ENCODE measurements at regions not wholly inside any gene's neighbourhood (a gene's known extent, or its start where the extent isn't known, plus 50 kb on each side); places are given as distances from the start of the nearest gene placed in this dataset.

- DNase-seq (no peak), ATAC-seq (ENCODE audit: poor library complexity) (no peak)
- H3K4me1 Mint-ChIP-seq (ENCODE audit: low read depth): no peaks in the 10 kb centered on the region
- H3K27me3 ChIP-seq (ENCODE audit: control insufficient read depth in 1 of 2, insufficient read depth in 2 of 2, low read length in 2 of 2): no peaks in the 10 kb centered on the region
- peaks cover 4% of the 10 kb centered on the region for H3K27me3 Mint-ChIP-seq
- no peak overlapping the region for H3K27ac Mint-ChIP-seq
- H3K9me3 Mint-ChIP-seq: no peaks in the 10 kb centered on the region
- no peak overlapping the region for H3K27ac ChIP-seq (ENCODE audit: low read depth in 1 of 2, low read length in 2 of 2)
- CTCF ChIA-PET: interaction anchor here (0.7 kb wide), 1 partner anchor 98 kb away, joined by 7 read pairs; no protein-coding TSS in a partner anchor
- no peaks in the 10 kb centered on the region for H3K4me1 ChIP-seq (ENCODE audit: insufficient read depth, low read length)
- H3K4me3 Mint-ChIP-seq: no peak overlapping the region
- H3K36me3 Mint-ChIP-seq (ENCODE audit: low read depth): no peaks in the 10 kb centered on the region
- H3K36me3 ChIP-seq (ENCODE audit: insufficient read depth, low read length): no peaks in the 10 kb centered on the region
- intact Hi-C loops (cut with DNase I, micrococcal nuclease): no loop called here
- no peaks in the 10 kb centered on the region for H3K9me3 ChIP-seq (ENCODE audit: control insufficient read depth in 1 of 2, insufficient read depth in 1 of 2, low read length in 2 of 2)
- POLR2A ChIA-PET: no interaction called here
- no peak for TF ChIP-seq CTCF (IDR thresholded peaks at IDR 0.05)
- H3K4me3 ChIP-seq (ENCODE audit: low read length): no peak overlapping the region
Measured at GRCh38 chr5:68995845-68996545, 97.8 kb upstream of the SLC30A5 start.

GRCh38 chr5:68999181-68999580 lies 94.6 kb upstream of the SLC30A5 start:
- Mint-ChIP-seq H3K36me3 (ENCODE audit: low read depth) (no peaks in the 10 kb centered on the region), H3K27ac (no peak overlapping the region), H3K27me3 (peaks cover 18% of the 10 kb centered on the region), H3K9me3 (no peaks in the 10 kb centered on the region), H3K4me3 (no peak overlapping the region), H3K4me1 (ENCODE audit: low read depth) (no peaks in the 10 kb centered on the region)
- no peaks in the 10 kb centered on the region for H3K4me1 ChIP-seq (ENCODE audit: insufficient read depth, low read length)
- ChIA-PET POLR2A (no interaction called here), CTCF (no interaction called here)
- H3K4me3 ChIP-seq (ENCODE audit: low read length): no peak overlapping the region
- no peak overlapping the region for H3K27ac ChIP-seq (ENCODE audit: low read depth in 1 of 2, low read length in 2 of 2)
- H3K36me3 ChIP-seq (ENCODE audit: insufficient read depth, low read length): no peaks in the 10 kb centered on the region
- H3K9me3 ChIP-seq (ENCODE audit: control insufficient read depth in 1 of 2, insufficient read depth in 1 of 2, low read length in 2 of 2): no peaks in the 10 kb centered on the region
- no peak for ATAC-seq (ENCODE audit: poor library complexity)
- no peaks in the 10 kb centered on the region for H3K27me3 ChIP-seq (ENCODE audit: control insufficient read depth in 1 of 2, insufficient read depth in 2 of 2, low read length in 2 of 2)
- intact Hi-C loops (cut with DNase I, micrococcal nuclease): no loop called here
- no peak for TF ChIP-seq CTCF (IDR thresholded peaks at IDR 0.05)
- DNase-seq: no peak

- CTCF ChIA-PET: no interaction called here
- Histone ChIP-seq H3K9me3 (ENCODE audit: control insufficient read depth in 1 of 2, insufficient read depth in 1 of 2, low read length in 2 of 2) (no peaks in the 10 kb centered on the region), H3K27ac (ENCODE audit: low read depth in 1 of 2, low read length in 2 of 2) (no peak overlapping the region)
Measured at GRCh38 chr5:69000216-69000919, 93.4 kb upstream of the SLC30A5 start.

More at GRCh38 chr5:69000216-69000919, 93.4 kb upstream of the SLC30A5 start:
- intact Hi-C loops (cut with DNase I, micrococcal nuclease): no loop called here
- peaks cover 30% of the 10 kb centered on the region for H3K27me3 Mint-ChIP-seq
- POLR2A ChIA-PET: no interaction called here
- no peaks in the 10 kb centered on the region for H3K27me3 ChIP-seq (ENCODE audit: control insufficient read depth in 1 of 2, insufficient read depth in 2 of 2, low read length in 2 of 2)
- no peak overlapping the region for H3K4me3 ChIP-seq (ENCODE audit: low read length)
- H3K4me3 Mint-ChIP-seq: no peak overlapping the region
- no peak for TF ChIP-seq CTCF (IDR thresholded peaks at IDR 0.05)
- no peak for ATAC-seq (ENCODE audit: poor library complexity)
- no peak overlapping the region for H3K27ac Mint-ChIP-seq
- no peaks in the 10 kb centered on the region for H3K36me3 ChIP-seq (ENCODE audit: insufficient read depth, low read length)
- H3K4me1 Mint-ChIP-seq (ENCODE audit: low read depth): no peaks in the 10 kb centered on the region
- H3K4me1 ChIP-seq (ENCODE audit: insufficient read depth, low read length): no peaks in the 10 kb centered on the region
- DNase-seq: no peak
- no peaks in the 10 kb centered on the region for H3K36me3 Mint-ChIP-seq (ENCODE audit: low read depth)
- no peaks in the 10 kb centered on the region for H3K9me3 Mint-ChIP-seq

Data from CD4-positive, alpha-beta T cell (primary cell).